GM13976 (cell line): ENCODE measurements at regions not wholly inside any gene's neighbourhood (a gene's known extent, or its start where the extent isn't known, plus 50 kb on each side); places are given as distances from the start of the nearest gene placed in this dataset.
"Not testable (repeated sequence)": the region's sequence is repeated elsewhere in the genome, so short reads cannot be mapped to it uniquely, and the experiment has no call there.

Source experiments
- DNase-seq: peaks from one replicate; pipeline ENCODE4 v3.0.0; 2012; ENCODE audit warnings: low spot score
- in situ Hi-C: fragments of 300-500 bp; cut with MboI; formaldehyde crosslinking; loops from one replicate; pipeline ENCODE4 v1.12.0; 2022; ENCODE audit warnings: low sequenced_read_pairs, mixed read lengths, inconsistent platforms; ENCODE audit not compliant: unreplicated experiment
- TF ChIP-seq, protein P1 (sequence below): IDR thresholded peaks from 2 replicates; pipeline ENCODE4 v1.5.1; 2012; ENCODE audit warnings: borderline replicate concordance, mild to moderate bottlenecking; ENCODE audit not compliant: insufficient read depth; ENCODE audit errors: extremely low read depth, missing control alignments, control extremely low read depth

DNA sequence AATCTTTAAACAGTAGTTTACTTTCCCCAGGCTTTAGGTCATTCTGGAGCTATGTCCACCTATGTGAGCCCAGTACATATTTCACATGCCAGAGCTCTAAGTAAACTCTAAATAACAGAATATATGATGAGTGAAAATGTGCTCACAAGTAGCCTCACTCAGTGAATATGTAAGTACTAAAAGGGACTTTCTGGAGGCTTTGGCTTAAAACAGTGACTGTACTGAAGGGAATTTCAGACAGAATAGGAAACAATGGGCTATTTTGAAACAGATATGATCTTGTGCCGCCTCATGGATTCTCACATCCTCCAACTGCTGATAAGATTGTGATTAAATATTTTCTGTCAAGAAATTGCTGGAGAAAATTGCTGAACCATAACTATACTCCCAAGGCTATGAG, 747.9 kb downstream of the SOCS6 start:
- in situ Hi-C loops: no loop called here
- no peak for DNase-seq
- TF ChIP-seq, protein P1, sequence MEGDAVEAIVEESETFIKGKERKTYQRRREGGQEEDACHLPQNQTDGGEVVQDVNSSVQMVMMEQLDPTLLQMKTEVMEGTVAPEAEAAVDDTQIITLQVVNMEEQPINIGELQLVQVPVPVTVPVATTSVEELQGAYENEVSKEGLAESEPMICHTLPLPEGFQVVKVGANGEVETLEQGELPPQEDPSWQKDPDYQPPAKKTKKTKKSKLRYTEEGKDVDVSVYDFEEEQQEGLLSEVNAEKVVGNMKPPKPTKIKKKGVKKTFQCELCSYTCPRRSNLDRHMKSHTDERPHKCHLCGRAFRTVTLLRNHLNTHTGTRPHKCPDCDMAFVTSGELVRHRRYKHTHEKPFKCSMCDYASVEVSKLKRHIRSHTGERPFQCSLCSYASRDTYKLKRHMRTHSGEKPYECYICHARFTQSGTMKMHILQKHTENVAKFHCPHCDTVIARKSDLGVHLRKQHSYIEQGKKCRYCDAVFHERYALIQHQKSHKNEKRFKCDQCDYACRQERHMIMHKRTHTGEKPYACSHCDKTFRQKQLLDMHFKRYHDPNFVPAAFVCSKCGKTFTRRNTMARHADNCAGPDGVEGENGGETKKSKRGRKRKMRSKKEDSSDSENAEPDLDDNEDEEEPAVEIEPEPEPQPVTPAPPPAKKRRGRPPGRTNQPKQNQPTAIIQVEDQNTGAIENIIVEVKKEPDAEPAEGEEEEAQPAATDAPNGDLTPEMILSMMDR: no peak

DNA sequence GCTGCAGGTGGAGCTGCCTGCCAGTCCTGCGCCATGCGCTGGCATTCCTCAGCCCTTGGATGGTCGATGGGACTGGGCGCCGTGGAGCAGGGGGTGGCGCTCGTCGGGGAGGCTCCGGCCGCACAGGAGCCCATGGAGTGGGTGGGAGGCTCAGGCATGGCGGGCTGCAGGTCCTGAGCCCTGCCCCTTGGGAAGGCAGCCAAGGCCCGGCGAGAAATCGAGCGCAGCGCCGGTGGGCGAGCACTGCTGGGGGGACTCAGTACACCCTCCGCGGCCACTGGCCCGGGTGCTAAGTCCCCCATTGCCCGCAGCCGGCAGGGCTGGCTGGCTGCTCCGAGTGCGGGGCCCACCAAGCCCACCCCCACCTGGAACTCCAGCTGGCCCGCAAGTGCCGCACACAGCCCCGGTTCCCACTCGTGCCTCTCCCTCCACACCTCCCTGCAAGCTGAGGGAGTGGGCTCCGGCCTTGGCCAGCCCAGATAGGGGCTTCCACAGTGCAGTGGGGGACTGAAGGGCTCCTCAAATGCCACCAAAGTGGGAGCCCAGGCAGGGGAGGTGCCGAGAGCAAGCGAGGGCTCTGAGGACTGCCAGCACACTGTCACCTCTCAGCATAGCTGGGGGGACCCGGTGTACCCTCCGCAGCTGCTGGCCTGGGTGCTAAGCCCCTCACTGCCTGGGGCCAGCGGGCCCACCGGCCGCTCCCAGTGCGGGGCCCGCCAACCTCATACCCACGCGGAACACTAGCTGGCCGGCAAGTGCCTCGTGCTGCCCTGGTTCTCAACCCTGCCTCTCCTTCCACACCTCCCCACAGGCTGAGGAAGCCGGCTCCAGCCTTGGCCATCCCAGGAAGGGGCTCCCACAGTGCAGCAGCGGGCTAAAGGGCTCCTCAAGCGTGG, 742.7 kb downstream of the SOCS6 start:
- in situ Hi-C loops, DNase-seq: not testable (repeated sequence)

DNA sequence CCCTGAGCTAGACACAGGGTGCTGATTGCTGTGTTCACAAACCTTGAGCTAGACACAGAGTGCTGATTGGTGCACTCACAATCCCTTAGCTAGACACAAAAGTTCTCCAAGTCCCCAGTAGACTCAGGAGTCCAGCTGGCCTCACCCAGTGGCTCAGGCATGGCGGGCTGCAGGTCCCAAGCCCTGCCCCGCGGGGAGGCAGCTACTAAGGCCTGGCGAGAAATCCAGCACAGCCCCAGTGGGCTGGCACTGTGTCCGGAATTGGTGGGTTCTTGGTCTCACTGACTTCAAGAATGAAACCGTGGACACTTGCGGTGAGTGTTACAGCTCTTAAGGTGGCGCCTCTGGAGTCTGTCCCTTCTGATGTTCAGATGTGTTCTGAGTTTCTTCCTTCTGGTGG, 741.2 kb downstream of the SOCS6 start:
- DNase-seq, in situ Hi-C loops: not testable (repeated sequence)

DNA sequence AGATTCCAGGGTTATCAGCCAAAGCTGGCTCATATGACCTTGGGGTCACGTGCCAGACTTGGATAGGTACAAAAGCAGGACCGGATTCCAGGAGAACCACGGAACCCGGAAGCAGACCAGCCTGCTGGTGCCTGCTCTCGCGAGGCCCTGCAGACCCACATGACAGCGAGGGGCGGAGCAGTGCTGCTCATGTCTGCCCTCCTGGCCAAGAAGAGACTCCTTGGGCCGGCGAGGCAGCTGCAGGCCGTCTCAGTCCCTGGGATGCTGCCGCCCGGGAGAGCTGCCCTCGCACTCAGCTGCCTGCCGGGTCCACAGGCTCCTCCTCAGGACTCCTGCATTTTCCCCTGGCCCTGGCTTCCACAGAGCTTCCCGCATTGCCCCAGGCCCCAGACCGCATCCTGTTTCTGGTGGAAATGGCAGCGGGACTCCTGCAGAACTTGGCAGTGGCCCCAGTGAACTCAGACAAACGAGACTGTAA, 739.5 kb downstream of the SOCS6 start:
- TF ChIP-seq, protein P1: no peak
- in situ Hi-C loops: no loop called here
- DNase-seq: no peak

DNA sequence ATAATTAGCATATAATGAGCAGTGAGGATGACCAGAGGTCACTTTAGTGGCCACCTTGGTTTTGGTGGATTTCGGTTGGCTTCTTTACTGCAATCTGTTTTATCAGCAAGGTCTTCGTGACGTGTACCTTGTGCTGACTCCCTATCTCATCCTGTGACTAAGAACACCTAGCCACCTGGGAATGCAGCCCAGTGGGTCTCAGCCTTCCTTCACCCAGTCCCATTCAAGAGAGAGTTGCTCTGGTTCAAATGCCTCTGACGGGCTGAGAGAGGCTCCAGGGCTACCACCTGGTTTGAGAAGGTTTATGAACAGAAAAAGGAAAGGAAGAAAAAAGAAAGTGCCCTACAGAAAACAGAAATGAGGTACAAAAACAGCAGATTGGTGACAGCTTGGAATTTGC, 738.7 kb downstream of the SOCS6 start:
- no peak for DNase-seq
- TF ChIP-seq, protein P1: no peak
- in situ Hi-C loops: no loop called here

DNA sequence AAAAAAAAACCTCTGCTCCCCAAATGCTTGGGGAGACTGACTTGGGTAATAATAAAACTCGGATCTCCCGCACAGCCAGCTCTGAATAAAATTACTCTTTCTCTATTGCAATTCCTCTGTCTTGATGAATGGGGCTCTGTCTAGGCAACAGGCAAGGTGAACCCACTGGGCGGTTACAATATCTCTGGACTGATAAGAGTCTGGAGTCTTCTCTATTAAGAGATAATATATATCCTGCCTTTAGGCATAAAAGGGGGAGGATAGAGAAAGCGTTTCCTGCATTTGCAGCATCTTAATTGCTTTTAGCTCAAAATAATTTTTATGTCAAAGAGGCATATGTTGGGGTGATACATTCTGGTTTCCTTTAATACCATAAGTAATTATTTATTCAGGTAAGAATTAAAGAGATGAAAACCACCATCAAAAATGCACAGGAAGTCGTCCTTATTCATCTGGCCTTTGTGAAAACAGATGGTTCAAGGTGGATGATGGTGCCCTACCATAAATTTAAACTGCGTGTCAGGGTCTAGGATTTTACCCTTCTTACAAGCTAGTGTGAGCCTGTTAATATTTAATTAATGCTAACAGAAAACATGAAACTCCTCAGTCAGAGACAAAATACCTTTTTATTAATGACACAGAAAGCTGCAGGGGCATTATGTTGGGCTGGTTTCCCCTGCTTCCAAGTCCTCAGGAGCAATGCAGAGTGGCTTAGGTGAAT, 736.8 kb downstream of the SOCS6 start:
- DNase-seq: no peak
- in situ Hi-C loops: no loop called here

DNA sequence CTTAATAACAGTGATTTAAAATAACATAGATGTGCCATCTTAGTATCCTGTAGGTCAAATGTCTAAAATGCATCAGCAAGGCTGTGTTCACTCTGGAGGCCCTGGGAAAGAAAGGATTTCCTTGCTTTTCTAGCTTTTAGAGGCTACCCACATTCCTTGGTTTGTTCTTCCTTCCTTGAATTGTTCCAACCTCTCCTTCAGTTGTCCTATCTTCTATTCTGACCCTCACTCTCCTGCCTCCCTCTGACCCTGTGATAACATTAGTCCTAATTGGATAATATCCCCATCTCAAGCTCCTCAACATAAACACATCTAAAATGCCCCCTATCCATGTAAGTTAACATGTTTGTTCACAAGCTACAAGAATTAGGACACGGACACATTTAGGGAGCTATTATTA, 733.5 kb downstream of the SOCS6 start:
- in situ Hi-C loops: no loop called here
- TF ChIP-seq, protein P1: no peak
- no peak for DNase-seq

More for the DNA sequence above, 736.8 kb downstream of the SOCS6 start:
- TF ChIP-seq, protein P1: no peak
